ENCODE measurements at regions not wholly inside any gene's neighbourhood (a gene's known extent, or its start where the extent isn't known, plus 50 kb on each side); places are given as distances from the start of the nearest gene placed in this dataset.

DNA sequence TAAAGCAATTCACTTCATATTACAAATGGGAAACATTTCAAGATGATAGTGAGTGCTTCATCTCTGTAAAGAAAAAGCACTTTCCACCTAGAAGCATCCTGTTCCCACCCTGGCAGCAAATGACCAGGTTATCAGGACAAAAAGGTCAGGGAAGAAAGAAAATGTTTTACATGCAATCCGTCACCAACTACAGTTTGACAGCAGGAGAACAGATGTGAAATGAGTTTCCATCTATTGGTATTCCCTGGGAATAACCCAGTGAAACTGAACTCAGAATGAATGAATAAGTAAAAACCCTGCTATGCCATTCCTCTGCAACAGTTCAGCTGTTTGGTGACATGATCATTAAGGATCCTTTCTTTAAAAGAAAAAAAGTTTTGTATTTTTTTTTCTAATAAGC is 67.6 kb downstream of the HTR1A start:
- H3K4me3 ChIP-seq (ENCODE audit: low read length) = no peak overlapping the region
- H3K9me3 ChIP-seq (replicated peaks; ENCODE audit: insufficient read depth, low read length) = no peaks in the 10 kb centered on the region
- TF ChIP-seq, protein P1, sequence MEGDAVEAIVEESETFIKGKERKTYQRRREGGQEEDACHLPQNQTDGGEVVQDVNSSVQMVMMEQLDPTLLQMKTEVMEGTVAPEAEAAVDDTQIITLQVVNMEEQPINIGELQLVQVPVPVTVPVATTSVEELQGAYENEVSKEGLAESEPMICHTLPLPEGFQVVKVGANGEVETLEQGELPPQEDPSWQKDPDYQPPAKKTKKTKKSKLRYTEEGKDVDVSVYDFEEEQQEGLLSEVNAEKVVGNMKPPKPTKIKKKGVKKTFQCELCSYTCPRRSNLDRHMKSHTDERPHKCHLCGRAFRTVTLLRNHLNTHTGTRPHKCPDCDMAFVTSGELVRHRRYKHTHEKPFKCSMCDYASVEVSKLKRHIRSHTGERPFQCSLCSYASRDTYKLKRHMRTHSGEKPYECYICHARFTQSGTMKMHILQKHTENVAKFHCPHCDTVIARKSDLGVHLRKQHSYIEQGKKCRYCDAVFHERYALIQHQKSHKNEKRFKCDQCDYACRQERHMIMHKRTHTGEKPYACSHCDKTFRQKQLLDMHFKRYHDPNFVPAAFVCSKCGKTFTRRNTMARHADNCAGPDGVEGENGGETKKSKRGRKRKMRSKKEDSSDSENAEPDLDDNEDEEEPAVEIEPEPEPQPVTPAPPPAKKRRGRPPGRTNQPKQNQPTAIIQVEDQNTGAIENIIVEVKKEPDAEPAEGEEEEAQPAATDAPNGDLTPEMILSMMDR (IDR thresholded peaks at IDR 0.05; ENCODE audit: low read length) = no peak
- H3K79me2 ChIP-seq (ENCODE audit: low read length) = no peaks in the 10 kb centered on the region
- no peaks in the 10 kb centered on the region for H3K27me3 ChIP-seq (replicated peaks; ENCODE audit: insufficient read depth, low read length)
- no peak overlapping the region for H3K4me2 ChIP-seq (ENCODE audit: low read depth, low read length)
- H3K9me2 ChIP-seq (replicated peaks; ENCODE audit: insufficient read depth, low read length) = no peaks in the 10 kb centered on the region; the same call in 1 of the 2 replicates
- H3K27ac ChIP-seq (ENCODE audit: low read length) = no peak overlapping the region
- no peaks in the 10 kb centered on the region for H4K20me1 ChIP-seq (ENCODE audit: insufficient read depth, low read length)
- DNase-seq = no peak
- no peaks in the 10 kb centered on the region for H3K4me1 ChIP-seq (ENCODE audit: low read length)
- no peak overlapping the region for H2AFZ ChIP-seq (ENCODE audit: low read length)
- no peaks in the 10 kb centered on the region for H3K36me3 ChIP-seq (replicated peaks; ENCODE audit: insufficient read depth, low read length)
- no peak overlapping the region for H3K9ac ChIP-seq (ENCODE audit: low read length)
- no peaks in the 10 kb centered on the region for H3F3A ChIP-seq (ENCODE audit: insufficient read depth, low read length)

DNA sequence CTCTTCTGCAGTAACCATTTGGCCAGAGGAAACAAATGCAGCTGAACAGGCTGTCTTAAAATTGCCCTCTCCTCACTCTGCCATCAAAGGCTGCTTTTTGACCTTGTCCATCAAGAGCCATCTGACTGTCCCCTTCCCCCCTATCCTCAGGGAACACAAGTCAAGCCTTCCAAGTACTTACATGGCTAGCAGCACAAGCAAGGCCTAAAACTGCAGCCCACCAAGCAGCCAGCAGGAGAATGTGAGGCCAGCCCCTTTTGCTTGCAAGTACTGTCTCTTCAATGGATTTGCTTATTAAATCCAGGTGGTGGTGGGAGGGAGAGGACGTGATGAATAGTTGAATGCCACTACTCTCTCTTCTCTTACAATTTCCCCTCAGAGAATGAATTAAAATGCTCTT is 83.5 kb downstream of the HTR1A start:
- H2AFZ ChIP-seq (ENCODE audit: low read length) = no peak overlapping the region
- H3K27me3 ChIP-seq (replicated peaks; ENCODE audit: insufficient read depth, low read length) = no peaks in the 10 kb centered on the region
- no peak overlapping the region for H3K9ac ChIP-seq (ENCODE audit: low read length)
- no peaks in the 10 kb centered on the region for H3K36me3 ChIP-seq (replicated peaks; ENCODE audit: insufficient read depth, low read length)
- no peaks in the 10 kb centered on the region for H3F3A ChIP-seq (ENCODE audit: insufficient read depth, low read length)
- H3K79me2 ChIP-seq (ENCODE audit: low read length) = no peaks in the 10 kb centered on the region
- DNase-seq = no peak
- no peaks in the 10 kb centered on the region for H3K4me1 ChIP-seq (ENCODE audit: low read length)
- H3K27ac ChIP-seq (ENCODE audit: low read length) = no peak overlapping the region
- no peak for TF ChIP-seq EZH2phosphoT487 (IDR thresholded peaks at IDR 0.05; ENCODE audit: low read length)
- TF ChIP-seq, protein P1 (IDR thresholded peaks at IDR 0.05; ENCODE audit: low read length) = no peak
- no peak for TF ChIP-seq EZH2 (optimal IDR thresholded peaks at IDR 0.05; ENCODE audit: low read depth, low read length)
- H3K4me3 ChIP-seq (ENCODE audit: low read length) = no peak overlapping the region
- H4K20me1 ChIP-seq (ENCODE audit: insufficient read depth, low read length) = no peaks in the 10 kb centered on the region
- H3K9me2 ChIP-seq (replicated peaks; ENCODE audit: insufficient read depth, low read length) = no peaks in the 10 kb centered on the region
- no peaks in the 10 kb centered on the region for H3K9me3 ChIP-seq (replicated peaks; ENCODE audit: insufficient read depth, low read length)
- H3K4me2 ChIP-seq (ENCODE audit: low read depth, low read length) = no peak overlapping the region

DNA sequence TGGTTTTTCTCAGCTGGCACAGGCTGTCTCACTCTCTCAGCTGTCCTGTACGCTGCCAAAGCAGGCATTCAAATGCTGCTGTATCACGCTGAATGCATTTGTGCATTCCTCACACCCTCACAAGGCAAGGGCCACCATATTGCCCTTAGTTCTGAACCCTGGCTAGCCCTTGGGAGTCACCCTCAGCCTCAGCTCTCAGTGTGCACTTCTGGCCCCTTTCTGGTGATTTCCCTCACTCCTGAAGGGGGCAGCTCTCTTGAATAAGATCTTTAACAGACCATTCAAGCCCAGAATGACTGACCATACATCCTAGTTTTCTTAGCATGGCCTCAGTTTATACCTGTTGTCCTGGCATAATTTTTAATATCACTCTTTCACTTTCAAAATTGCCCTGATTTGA is 84.3 kb downstream of the HTR1A start:
- Histone ChIP-seq H3K36me3 (replicated peaks; ENCODE audit: insufficient read depth, low read length) (no peaks in the 10 kb centered on the region), H4K20me1 (ENCODE audit: insufficient read depth, low read length) (no peaks in the 10 kb centered on the region), H3K27ac (ENCODE audit: low read length) (no peak overlapping the region), H3K9me3 (replicated peaks; ENCODE audit: insufficient read depth, low read length) (no peaks in the 10 kb centered on the region), H3K4me3 (ENCODE audit: low read length) (no peak overlapping the region), H3K9ac (ENCODE audit: low read length) (no peak overlapping the region), H3K4me1 (ENCODE audit: low read length) (no peaks in the 10 kb centered on the region), H3K9me2 (replicated peaks; ENCODE audit: insufficient read depth, low read length) (no peaks in the 10 kb centered on the region), H3K27me3 (replicated peaks; ENCODE audit: insufficient read depth, low read length) (no peaks in the 10 kb centered on the region), H3F3A (ENCODE audit: insufficient read depth, low read length) (no peaks in the 10 kb centered on the region), H3K79me2 (ENCODE audit: low read length) (no peaks in the 10 kb centered on the region), H3K4me2 (ENCODE audit: low read depth, low read length) (no peak overlapping the region), H2AFZ (ENCODE audit: low read length) (no peak overlapping the region)
- no peak for DNase-seq
- TF ChIP-seq EZH2phosphoT487 (IDR thresholded peaks at IDR 0.05; ENCODE audit: low read length) = no peak
- TF ChIP-seq, protein P1 (IDR thresholded peaks at IDR 0.05; ENCODE audit: low read length) = no peak
- no peak for TF ChIP-seq EZH2 (optimal IDR thresholded peaks at IDR 0.05; ENCODE audit: low read depth, low read length)
